Nephron (organoid): ENCODE measurements at regions not wholly inside any gene's neighbourhood (a gene's known extent, or its start where the extent isn't known, plus 50 kb on each side); places are given as distances from the start of the nearest gene placed in this dataset.
"Not testable (repeated sequence)": the region's sequence is repeated elsewhere in the genome, so short reads cannot be mapped to it uniquely, and the experiment has no call there.

Experiments
- H3K27ac Mint-ChIP-seq, 3 experiments: 2 replicates each; pipeline ENCODE4 v1.8.0; 2020; ENCODE audit warnings: mixed read lengths in 3 of 3, mild to moderate bottlenecking in 2 of 3, moderate library complexity in 1 of 3
- H3K27me3 Mint-ChIP-seq: 2 replicates; pipeline ENCODE4 v1.8.0; 2021; ENCODE audit warnings: low read depth, mild to moderate bottlenecking, moderate library complexity, mixed read lengths
- H3K36me3 Mint-ChIP-seq: 2 replicates; pipeline ENCODE4 v1.8.0; 2020; ENCODE audit warnings: low read depth, mixed read lengths
- H3K4me1 Mint-ChIP-seq: 2 replicates; pipeline ENCODE4 v1.8.0; 2020; ENCODE audit warnings: mixed read lengths
- H3K4me3 Mint-ChIP-seq, 3 experiments: 2 replicates each; pipeline ENCODE4 v1.8.0; 2020; ENCODE audit warnings: mild to moderate bottlenecking in 3 of 3, mixed read lengths in 3 of 3, moderate library complexity in 2 of 3
- H3K9me3 Mint-ChIP-seq: 2 replicates; pipeline ENCODE4 v1.8.0; 2020; ENCODE audit warnings: mixed read lengths
- TF ChIP-seq, protein P1 (sequence below), 3 experiments: fragments of 200-600 bp; sonication (generic); IDR thresholded peaks; one replicate each; pipeline ENCODE4 v1.5.0; 2021; ENCODE audit warnings: antibody characterized with exemption in 3 of 3; ENCODE audit not compliant: unreplicated experiment in 3 of 3

DNA sequence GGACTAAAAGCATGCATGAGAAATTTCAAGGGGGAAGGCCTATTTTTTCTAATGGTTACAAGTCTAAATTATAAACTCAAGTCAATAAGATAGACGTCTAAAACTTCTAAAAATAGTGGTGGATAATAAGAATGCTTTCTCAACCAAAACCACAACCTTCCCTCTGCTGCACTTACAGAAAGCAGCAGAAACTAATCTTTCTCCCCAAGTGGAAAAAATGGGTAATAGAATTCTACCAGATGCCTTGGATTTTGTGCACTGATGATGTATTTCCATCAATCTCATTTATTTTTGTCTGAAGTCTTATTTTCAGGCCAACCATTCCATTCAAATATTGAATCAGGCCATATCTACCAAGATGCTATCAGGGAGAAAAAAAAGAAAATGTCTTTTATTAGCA is 344.7 kb downstream of the NEK10 start:
- Mint-ChIP-seq H3K9me3 (no peaks in the 10 kb centered on the region), H3K27ac (no peak overlapping the region), H3K4me1 (no peaks in the 10 kb centered on the region), H3K36me3 (no peaks in the 10 kb centered on the region), H3K27me3 (no peaks in the 10 kb centered on the region), H3K4me3 (no peak overlapping the region)
- TF ChIP-seq, protein P1, sequence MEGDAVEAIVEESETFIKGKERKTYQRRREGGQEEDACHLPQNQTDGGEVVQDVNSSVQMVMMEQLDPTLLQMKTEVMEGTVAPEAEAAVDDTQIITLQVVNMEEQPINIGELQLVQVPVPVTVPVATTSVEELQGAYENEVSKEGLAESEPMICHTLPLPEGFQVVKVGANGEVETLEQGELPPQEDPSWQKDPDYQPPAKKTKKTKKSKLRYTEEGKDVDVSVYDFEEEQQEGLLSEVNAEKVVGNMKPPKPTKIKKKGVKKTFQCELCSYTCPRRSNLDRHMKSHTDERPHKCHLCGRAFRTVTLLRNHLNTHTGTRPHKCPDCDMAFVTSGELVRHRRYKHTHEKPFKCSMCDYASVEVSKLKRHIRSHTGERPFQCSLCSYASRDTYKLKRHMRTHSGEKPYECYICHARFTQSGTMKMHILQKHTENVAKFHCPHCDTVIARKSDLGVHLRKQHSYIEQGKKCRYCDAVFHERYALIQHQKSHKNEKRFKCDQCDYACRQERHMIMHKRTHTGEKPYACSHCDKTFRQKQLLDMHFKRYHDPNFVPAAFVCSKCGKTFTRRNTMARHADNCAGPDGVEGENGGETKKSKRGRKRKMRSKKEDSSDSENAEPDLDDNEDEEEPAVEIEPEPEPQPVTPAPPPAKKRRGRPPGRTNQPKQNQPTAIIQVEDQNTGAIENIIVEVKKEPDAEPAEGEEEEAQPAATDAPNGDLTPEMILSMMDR (IDR thresholded peaks at IDR 0.05; ENCODE audit: unreplicated experiment in 3 of 3), result no peak

DNA sequence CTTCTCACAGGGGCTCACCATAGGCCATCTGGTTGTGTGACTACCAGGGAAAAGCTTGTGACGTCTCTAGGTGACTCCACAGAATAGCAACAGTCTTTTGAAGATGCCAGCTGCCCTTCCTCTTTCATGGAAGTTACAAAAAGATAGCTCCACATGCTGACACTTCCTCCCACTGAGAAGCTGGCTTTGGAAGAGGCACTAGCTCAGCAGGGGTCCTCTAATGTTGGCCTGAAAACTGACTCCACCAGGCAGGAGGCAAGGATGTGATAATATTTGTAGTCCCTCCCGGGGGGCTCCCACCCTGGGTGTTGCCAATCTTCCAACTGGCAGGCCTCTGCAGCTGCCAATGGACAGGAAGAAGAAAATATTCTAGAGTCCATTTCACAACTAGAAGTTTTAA is 343.5 kb downstream of the NEK10 start:
- H3K27me3 Mint-ChIP-seq, result no peaks in the 10 kb centered on the region
- no peak overlapping the region for H3K27ac Mint-ChIP-seq
- H3K4me3 Mint-ChIP-seq, result no peak overlapping the region
- H3K36me3 Mint-ChIP-seq, result no peaks in the 10 kb centered on the region
- TF ChIP-seq, protein P1 (IDR thresholded peaks at IDR 0.05; ENCODE audit: unreplicated experiment in 3 of 3), result no peak
- no peaks in the 10 kb centered on the region for H3K9me3 Mint-ChIP-seq
- no peaks in the 10 kb centered on the region for H3K4me1 Mint-ChIP-seq

DNA sequence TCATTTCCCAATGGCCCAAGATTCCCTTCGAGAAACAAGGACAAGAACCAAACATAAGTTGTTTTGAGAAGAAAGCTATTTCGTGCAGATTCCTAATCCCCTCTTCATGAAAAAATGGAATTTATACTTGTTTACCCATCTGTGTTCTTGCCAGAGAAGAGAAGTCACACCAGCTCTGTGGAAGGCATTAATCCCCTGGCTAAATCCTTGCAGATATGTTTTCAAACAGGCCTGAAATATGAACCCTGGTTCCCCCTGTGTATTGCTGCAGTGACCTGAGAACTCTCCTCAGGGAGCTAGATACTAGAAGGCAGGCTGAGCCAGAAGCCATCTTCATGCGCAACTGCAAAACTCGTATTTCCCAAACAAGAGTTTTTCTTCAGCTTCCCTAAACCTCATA is 337.7 kb downstream of the NEK10 start:
- Mint-ChIP-seq H3K4me3 (no peak overlapping the region), H3K36me3 (no peaks in the 10 kb centered on the region), H3K27ac (peak overlapping the region in 2 of 3 experiments; percentile 44 to 64), H3K9me3 (no peaks in the 10 kb centered on the region), H3K4me1 (peaks cover 14% of the 10 kb centered on the region), H3K27me3 (no peaks in the 10 kb centered on the region)
- TF ChIP-seq, protein P1 (IDR thresholded peaks at IDR 0.05; ENCODE audit: unreplicated experiment in 3 of 3), result no peak

DNA sequence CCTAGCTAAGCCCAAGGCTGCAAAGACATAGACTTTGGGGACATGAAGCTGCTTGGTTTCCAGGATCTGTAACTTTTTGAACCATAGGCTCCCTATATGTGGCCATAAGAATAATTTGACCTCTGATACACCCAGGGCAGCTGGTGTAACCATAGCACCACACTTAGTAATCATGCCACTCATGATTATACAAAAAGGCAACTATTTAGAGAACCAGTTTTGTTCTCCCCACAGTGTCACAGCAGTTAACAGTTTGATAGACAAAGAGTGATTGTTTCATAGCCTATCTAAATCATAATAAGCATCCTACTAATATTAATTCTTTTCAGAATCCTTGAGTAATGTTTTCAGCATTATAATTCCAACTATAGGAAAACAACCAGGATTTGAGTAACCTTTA is 334.9 kb downstream of the NEK10 start:
- Mint-ChIP-seq H3K36me3 (no peaks in the 10 kb centered on the region), H3K27ac (no peak overlapping the region), H3K27me3 (no peaks in the 10 kb centered on the region), H3K9me3 (no peaks in the 10 kb centered on the region), H3K4me3 (no peak overlapping the region), H3K4me1 (peaks cover 14% of the 10 kb centered on the region)
- TF ChIP-seq, protein P1 (IDR thresholded peaks at IDR 0.05; ENCODE audit: unreplicated experiment in 3 of 3), result no peak

DNA sequence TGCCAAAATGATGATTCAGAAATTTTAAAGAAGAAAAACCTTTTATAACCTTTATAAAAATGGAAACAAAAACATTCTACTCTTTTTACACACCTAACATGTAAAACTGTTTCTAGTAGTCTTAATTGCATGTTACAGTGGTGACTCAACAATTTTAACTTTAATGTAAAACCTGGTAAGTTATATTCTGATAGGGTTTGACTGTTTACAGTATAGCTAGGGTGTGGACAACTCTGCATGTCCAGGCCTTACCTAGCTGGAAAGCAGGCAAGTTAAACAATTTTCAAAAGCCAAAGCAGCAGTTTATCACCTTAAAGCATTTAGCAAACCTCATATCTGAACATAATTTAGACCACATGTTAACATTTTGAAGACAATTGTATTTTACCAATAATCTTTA is 328.5 kb downstream of the NEK10 start:
- H3K4me3 Mint-ChIP-seq, result no peak overlapping the region
- no peaks in the 10 kb centered on the region for H3K36me3 Mint-ChIP-seq
- H3K4me1 Mint-ChIP-seq, result peaks cover 4% of the 10 kb centered on the region
- H3K27me3 Mint-ChIP-seq, result no peaks in the 10 kb centered on the region
- H3K9me3 Mint-ChIP-seq, result no peaks in the 10 kb centered on the region
- TF ChIP-seq, protein P1 (IDR thresholded peaks at IDR 0.05; ENCODE audit: unreplicated experiment in 3 of 3), result no peak
- no peak overlapping the region for H3K27ac Mint-ChIP-seq

DNA sequence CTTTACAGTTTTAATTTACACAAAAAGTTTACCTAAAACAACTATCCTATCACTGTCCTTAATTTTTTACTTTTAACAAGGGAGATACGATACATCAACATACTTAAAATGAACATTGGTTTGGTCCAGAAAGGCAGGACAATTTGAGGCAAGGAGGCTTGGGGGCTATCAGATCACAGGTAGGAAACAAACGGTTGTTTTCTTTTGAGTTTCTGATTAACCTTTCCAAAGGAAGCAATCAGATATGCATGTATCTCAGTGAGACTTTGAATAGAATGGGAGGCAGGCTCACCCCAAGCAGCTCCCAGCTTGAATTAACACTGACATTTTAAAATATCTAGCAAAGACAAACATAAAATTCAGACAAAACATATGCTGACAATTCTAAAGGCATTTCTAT is 326.6 kb downstream of the NEK10 start:
- H3K4me3 Mint-ChIP-seq, H3K9me3 Mint-ChIP-seq, H3K27me3 Mint-ChIP-seq, H3K27ac Mint-ChIP-seq, H3K36me3 Mint-ChIP-seq: not testable (repeated sequence)
- H3K4me1 Mint-ChIP-seq, result peaks cover 11% of the 10 kb centered on the region
